Gastrocnemius medialis (tissue), 4 donors: ENCODE measurements at regions not wholly inside any gene's neighbourhood (a gene's known extent, or its start where the extent isn't known, plus 50 kb on each side); places are given as distances from the start of the nearest gene placed in this dataset.
"Not testable (repeated sequence)": the region's sequence is repeated elsewhere in the genome, so short reads cannot be mapped to it uniquely, and the experiment has no call there.

Experiments used
- ATAC-seq, 2 donors: fragments of 150-250 bp; one replicate each; pipeline ENCODE4 v1.9.1; 2016
- DNase-seq, 2 donors: peaks; one replicate each; pipeline ENCODE4 v3.0.0-alpha.2; 2019
- H3K27ac ChIP-seq, 4 donors: fragments of 200-600 bp; sonication (generic); 1 replicate in 1 of 4; 2 replicates in 3 of 4; pipeline ENCODE4 v1.5.1; 2016 to 2018; ENCODE audit warnings: mild to moderate bottlenecking in 2 of 4, moderate library complexity in 1 of 4
- H3K27me3 ChIP-seq, 3 donors: fragments of 200-600 bp; sonication (generic) in 2 of 3; 1 replicate in 1 of 3; 2 replicates in 2 of 3; pipeline versions ENCODE4 v1.5.1 to v1.6.0; 2016 to 2019; ENCODE audit warnings: mild to moderate bottlenecking in 1 of 3, moderate library complexity in 1 of 3
- H3K36me3 ChIP-seq, 2 donors: fragments of 200-600 bp; sonication (generic) in 1 of 2; one replicate each; pipeline ENCODE4 v1.5.1; 2017 to 2018
- H3K4me1 ChIP-seq, 2 donors: fragments of 200-600 bp; sonication (generic) in 1 of 2; one replicate each; pipeline ENCODE4 v1.5.1; 2016 to 2017; ENCODE audit warnings: mild to moderate bottlenecking in 2 of 2
- H3K4me3 ChIP-seq, 4 donors: fragments of 200-600 bp; sonication (generic) in 3 of 4; 1 replicate in 1 of 4; 2 replicates in 3 of 4; pipeline ENCODE4 v1.5.1; 2016 to 2019; ENCODE audit warnings: mild to moderate bottlenecking in 2 of 4
- H3K9me3 ChIP-seq, 3 donors: fragments of 200-600 bp; sonication (generic) in 2 of 3; 1 replicate in 1 of 3; 2 replicates in 2 of 3; pipeline ENCODE4 v1.5.1; 2016 to 2019
- CTCF ChIP-seq, 5 experiments: fragments of 450-650 bp in 3 of 5; fragments of 200-600 bp in 2 of 5; sonication (generic) in 2 of 5; IDR thresholded peaks in 4 of 5; conservative IDR thresholded peaks in 1 of 5; 1 replicate in 4 of 5; 2 replicates in 1 of 5; pipeline ENCODE4 v1.5.1; 2016 to 2019; ENCODE audit warnings: antibody characterized with exemption in 5 of 5, mild to moderate bottlenecking in 3 of 5, moderate library complexity in 3 of 5
- POLR2A ChIP-seq, 2 donors: fragments of 450-650 bp; IDR thresholded peaks; one replicate each; pipeline ENCODE4 v1.6.1; 2017; ENCODE audit warnings: antibody characterized with exemption in 2 of 2, mild to moderate bottlenecking in 2 of 2, moderate library complexity in 2 of 2
- in situ Hi-C, 4 donors: fragments of 200-750 bp; cut with MboI; loops; one replicate each; pipeline versions ENCODE4 v1.15.0 to v1.8.0; 2017; ENCODE audit warnings: low sequenced_read_pairs in 4 of 4
- intact Hi-C: fragments of 100-400 bp; cut with DNase I; formaldehyde crosslinking; loops from one replicate; pipeline ENCODE4 v1.15.1; 2023; ENCODE audit warnings: low total_unique reads

GRCh38 chr9:85876628-85877027 is 64.3 kb upstream of the NAA35 start:
- Histone ChIP-seq H3K9me3 (no peaks in the 10 kb centered on the region), H3K27ac (no peak overlapping the region), H3K4me3 (no peak overlapping the region), H3K36me3 (peaks cover 0 to 2% of the 10 kb centered on the region in 2 donors), H3K4me1 (no peaks in the 10 kb centered on the region), H3K27me3 (no peaks in the 10 kb centered on the region)
- no peak for ATAC-seq
- no peak for DNase-seq
- in situ Hi-C loops (no loop called here), intact Hi-C loops (no loop called here)
- TF ChIP-seq CTCF (IDR thresholded peaks at IDR 0.05 in 4 of 5, conservative IDR thresholded peaks at IDR 0.05 in 1 of 5): no peak
- no peak for TF ChIP-seq POLR2A (IDR thresholded peaks at IDR 0.05)

GRCh38 chr9:85878872-85879597 is 61.9 kb upstream of the NAA35 start:
- intact Hi-C loops, H3K4me3 ChIP-seq, H3K4me1 ChIP-seq, in situ Hi-C loops, H3K9me3 ChIP-seq, ATAC-seq, H3K27ac ChIP-seq, DNase-seq, H3K27me3 ChIP-seq: not testable (repeated sequence)
- H3K36me3 ChIP-seq: peaks cover 0 to 26% of the 10 kb centered on the region in 2 donors

GRCh38 chr9:85880507-85880906 is 60.4 kb upstream of the NAA35 start:
- DNase-seq, ATAC-seq, H3K9me3 ChIP-seq, in situ Hi-C loops, intact Hi-C loops, H3K27ac ChIP-seq, H3K4me1 ChIP-seq, H3K4me3 ChIP-seq, H3K27me3 ChIP-seq: not testable (repeated sequence)
- H3K36me3 ChIP-seq: peaks cover 0 to 35% of the 10 kb centered on the region in 2 donors

- ATAC-seq (no peak), DNase-seq (no peak)
- Histone ChIP-seq H3K4me3 (no peak overlapping the region), H3K27me3 (no peaks in the 10 kb centered on the region), H3K4me1 (no peaks in the 10 kb centered on the region), H3K36me3 (peaks cover 0 to 42% of the 10 kb centered on the region in 2 donors), H3K27ac (no peak overlapping the region), H3K9me3 (no peaks in the 10 kb centered on the region)
- TF ChIP-seq CTCF (IDR thresholded peaks at IDR 0.05 in 4 of 5, conservative IDR thresholded peaks at IDR 0.05 in 1 of 5) (no peak), POLR2A (IDR thresholded peaks at IDR 0.05) (no peak)
- in situ Hi-C loops: no loop called here
- intact Hi-C loops: no loop called here
Measured at GRCh38 chr9:85884256-85884655, 56.7 kb upstream of the NAA35 start.

GRCh38 chr9:85890962-85891361 is 50.0 kb upstream of the NAA35 start:
- TF ChIP-seq CTCF (IDR thresholded peaks at IDR 0.05 in 4 of 5, conservative IDR thresholded peaks at IDR 0.05 in 1 of 5): no peak
- TF ChIP-seq POLR2A (IDR thresholded peaks at IDR 0.05): no peak
- no peaks in the 10 kb centered on the region for H3K4me1 ChIP-seq
- H3K9me3 ChIP-seq: no peaks in the 10 kb centered on the region
- H3K36me3 ChIP-seq: peaks cover 0 to 20% of the 10 kb centered on the region in 2 donors
- no peaks in the 10 kb centered on the region for H3K27me3 ChIP-seq
- ATAC-seq (no peak), DNase-seq (no peak)
- intact Hi-C loops (no loop called here), in situ Hi-C loops (no loop called here)
- H3K27ac ChIP-seq: no peak overlapping the region
- H3K4me3 ChIP-seq: no peak overlapping the region
